Activated gamma-delta T cell treated with Interleukin-2 at 50 U/mL for 16 hours (primary cell): ENCODE measurements at regions not wholly inside any gene's neighbourhood (a gene's known extent, or its start where the extent isn't known, plus 50 kb on each side); places are given as distances from the start of the nearest gene placed in this dataset.

ENCODE experiments used
- DNase-seq: peaks from one replicate; pipeline ENCODE4 v3.0.0-alpha.2; 2020

GRCh38 chr11:115558635-115559034, 54.4 kb upstream of the CADM1 start:
- no peak for DNase-seq

- DNase-seq, result no peak
Observed at GRCh38 chr11:115557681-115558080, 53.5 kb upstream of the CADM1 start.

- DNase-seq, result no peak
Observed at GRCh38 chr11:115556984-115557383, 52.8 kb upstream of the CADM1 start.

GRCh38 chr11:115555336-115556090, 51.3 kb upstream of the CADM1 start:
- no peak for DNase-seq
